ENCODE measurements at regions not wholly inside any gene's neighbourhood (a gene's known extent, or its start where the extent isn't known, plus 50 kb on each side); places are given as distances from the start of the nearest gene placed in this dataset.

GRCh38 chr4:3856604-3857204 is 90.5 kb downstream of the ADRA2C start:
- no peak for TF ChIP-seq CEBPB (IDR thresholded peaks at IDR 0.05)
- TF ChIP-seq ZBTB7A (IDR thresholded peaks at IDR 0.05; ENCODE audit: low read depth), result no peak
- TF ChIP-seq EP300 (IDR thresholded peaks at IDR 0.05; ENCODE audit: borderline replicate concordance), result no peak
- TF ChIP-seq CREB1 (IDR thresholded peaks at IDR 0.05; ENCODE audit: low read depth), result no peak
- TF ChIP-seq EGR1 (IDR thresholded peaks at IDR 0.05), result no peak
- TF ChIP-seq MAX (IDR thresholded peaks at IDR 0.05), result no peak
- TF ChIP-seq NFIC (IDR thresholded peaks at IDR 0.05), result no peak
- no peak for TF ChIP-seq USF1 (IDR thresholded peaks at IDR 0.05)

GRCh38 chr4:3857269-3857926 is 91.2 kb downstream of the ADRA2C start:
- TF ChIP-seq NFIC (IDR thresholded peaks at IDR 0.05) (no peak), RAD21 (IDR thresholded peaks at IDR 0.05; ENCODE audit: low read depth) (no peak), CEBPB (IDR thresholded peaks at IDR 0.05) (no peak), TCF12 (IDR thresholded peaks at IDR 0.05; ENCODE audit: low read depth) (no peak), USF1 (IDR thresholded peaks at IDR 0.05) (no peak), REST (IDR thresholded peaks at IDR 0.05; ENCODE audit: low read depth) (no peak), YY1 (IDR thresholded peaks at IDR 0.05; ENCODE audit: low read depth) (no peak), CREB1 (IDR thresholded peaks at IDR 0.05; ENCODE audit: low read depth) (no peak), EGR1 (IDR thresholded peaks at IDR 0.05) (no peak)

GRCh38 chr4:3858046-3858730 is 92.0 kb downstream of the ADRA2C start:
- TF ChIP-seq MAX (IDR thresholded peaks at IDR 0.05), result no peak
- no peak for TF ChIP-seq RAD21 (IDR thresholded peaks at IDR 0.05; ENCODE audit: low read depth)
- TF ChIP-seq EGR1 (IDR thresholded peaks at IDR 0.05), result no peak
- TF ChIP-seq TCF12 (IDR thresholded peaks at IDR 0.05; ENCODE audit: low read depth), result no peak
- TF ChIP-seq CREB1 (IDR thresholded peaks at IDR 0.05; ENCODE audit: low read depth), result no peak
- no peak for TF ChIP-seq ZBTB7A (IDR thresholded peaks at IDR 0.05; ENCODE audit: low read depth)
- TF ChIP-seq NFIC (IDR thresholded peaks at IDR 0.05), result no peak
- no peak for TF ChIP-seq TEAD4 (IDR thresholded peaks at IDR 0.05)
- no peak for TF ChIP-seq YY1 (IDR thresholded peaks at IDR 0.05; ENCODE audit: low read depth)
- no peak for TF ChIP-seq EP300 (IDR thresholded peaks at IDR 0.05; ENCODE audit: borderline replicate concordance)
- no peak for TF ChIP-seq CEBPB (IDR thresholded peaks at IDR 0.05)
- TF ChIP-seq FOXM1 (IDR thresholded peaks at IDR 0.05; ENCODE audit: borderline replicate concordance, low read depth), result no peak
- TF ChIP-seq USF1 (IDR thresholded peaks at IDR 0.05), result no peak
- no peak for TF ChIP-seq REST (IDR thresholded peaks at IDR 0.05; ENCODE audit: low read depth)
- no peak for TF ChIP-seq TAF1 (IDR thresholded peaks at IDR 0.05; ENCODE audit: low read depth)

- TF ChIP-seq MAX (IDR thresholded peaks at IDR 0.05) (no peak), TCF12 (IDR thresholded peaks at IDR 0.05; ENCODE audit: low read depth) (no peak), CREB1 (IDR thresholded peaks at IDR 0.05; ENCODE audit: low read depth) (no peak), USF1 (IDR thresholded peaks at IDR 0.05) (no peak), CEBPB (IDR thresholded peaks at IDR 0.05) (no peak), RAD21 (IDR thresholded peaks at IDR 0.05; ENCODE audit: low read depth) (no peak), YY1 (IDR thresholded peaks at IDR 0.05; ENCODE audit: low read depth) (no peak), EP300 (IDR thresholded peaks at IDR 0.05; ENCODE audit: borderline replicate concordance) (no peak), NFIC (IDR thresholded peaks at IDR 0.05) (no peak), EGR1 (IDR thresholded peaks at IDR 0.05) (no peak)
These were observed 92.7 kb downstream of the ADRA2C start for GRCh38 chr4:3858765-3859388.
